K562 (cell line): ENCODE measurements at regions not wholly inside any gene's neighbourhood (a gene's known extent, or its start where the extent isn't known, plus 50 kb on each side); places are given as distances from the start of the nearest gene placed in this dataset.

Source experiments
- ATF2 ChIP-seq: sonication (generic); formaldehyde crosslinking; IDR thresholded peaks from 2 replicates; pipeline ENCODE4 v1.8.1; 2022; ENCODE audit warnings: missing genetic modification reagents
- CBX5 ChIP-seq: IDR thresholded peaks from 2 replicates; pipeline ENCODE4 v1.6.1; 2014; ENCODE audit warnings: low read depth, borderline replicate concordance
- CEBPB ChIP-seq: fragments of 450-650 bp; IDR thresholded peaks from 2 replicates; pipeline ENCODE4 v1.6.1; 2016; ENCODE audit warnings: missing genetic modification characterization, missing compliant biosample characterization
- CTCF ChIP-seq, 3 experiments: IDR thresholded peaks in 2 of 3; conservative IDR thresholded peaks in 1 of 3; 2 replicates each; pipeline ENCODE4 v1.5.1; 2011 to 2012; ENCODE audit warnings: low read length in 3 of 3, mild to moderate bottlenecking in 3 of 3, control low read depth in 2 of 3, improper control_type of control experiment in 1 of 3, inconsistent platforms in 1 of 3, low read depth in 1 of 3, mixed read lengths in 1 of 3, moderate library complexity in 1 of 3; ENCODE audit not compliant: insufficient read depth in 2 of 3
- EHMT2 ChIP-seq: fragments of 450-650 bp; IDR thresholded peaks from 2 replicates; pipeline ENCODE4 v1.6.1; 2018; ENCODE audit warnings: antibody characterized with exemption
- EP300 ChIP-seq: IDR thresholded peaks from 2 replicates; pipeline ENCODE4 v1.6.1; 2012; ENCODE audit warnings: low read length, improper control_type of control experiment
- FOXJ3 ChIP-seq: sonication (generic); formaldehyde crosslinking; IDR thresholded peaks from 2 replicates; pipeline ENCODE4 v1.4.0; 2020; ENCODE audit warnings: mild to moderate bottlenecking, missing genetic modification reagents
- RBM22 ChIP-seq: fragments of 200-400 bp; formaldehyde crosslinking; IDR thresholded peaks from 2 replicates; pipeline ENCODE4 v1.6.1; 2018; ENCODE audit warnings: low read length, low read depth; ENCODE audit not compliant: poor library complexity, severe bottlenecking
- ZBTB8A ChIP-seq: fragments of 450-650 bp; IDR thresholded peaks from 2 replicates; pipeline ENCODE4 v1.6.1; 2018; ENCODE audit warnings: mild to moderate bottlenecking, moderate library complexity; ENCODE audit not compliant: partially characterized antibody
- ZNF512 ChIP-seq: IDR thresholded peaks from 2 replicates; pipeline ENCODE4 v1.6.1; 2016; ENCODE audit warnings: missing genetic modification characterization, missing compliant biosample characterization
- TF ChIP-seq, protein P1 (sequence below): IDR thresholded peaks from 2 replicates; pipeline ENCODE4 v1.6.1; 2014; ENCODE audit warnings: antibody characterized with exemption

- TF ChIP-seq EP300 (no peak), CTCF (IDR thresholded peaks at IDR 0.05 in 2 of 3, conservative IDR thresholded peaks at IDR 0.05 in 1 of 3; ENCODE audit: insufficient read depth in 2 of 3, low read depth in 1 of 3, low read length in 3 of 3) (no peak), ATF2 (no peak), CEBPB (tag) (no peak), ZBTB8A (no peak), EHMT2 (no peak), CBX5 (no peak), RBM22 (no peak), ZNF512 (tag) (no peak), FOXJ3 (no peak)
- TF ChIP-seq, protein P1, sequence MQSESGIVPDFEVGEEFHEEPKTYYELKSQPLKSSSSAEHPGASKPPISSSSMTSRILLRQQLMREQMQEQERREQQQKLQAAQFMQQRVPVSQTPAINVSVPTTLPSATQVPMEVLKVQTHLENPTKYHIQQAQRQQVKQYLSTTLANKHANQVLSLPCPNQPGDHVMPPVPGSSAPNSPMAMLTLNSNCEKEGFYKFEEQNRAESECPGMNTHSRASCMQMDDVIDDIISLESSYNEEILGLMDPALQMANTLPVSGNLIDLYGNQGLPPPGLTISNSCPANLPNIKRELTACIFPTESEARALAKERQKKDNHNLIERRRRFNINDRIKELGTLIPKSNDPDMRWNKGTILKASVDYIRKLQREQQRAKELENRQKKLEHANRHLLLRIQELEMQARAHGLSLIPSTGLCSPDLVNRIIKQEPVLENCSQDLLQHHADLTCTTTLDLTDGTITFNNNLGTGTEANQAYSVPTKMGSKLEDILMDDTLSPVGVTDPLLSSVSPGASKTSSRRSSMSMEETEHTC, result no peak
Observed at GRCh38 chr13:66098931-66099628, 1131.1 kb downstream of the PCDH9 start.
